ENCODE measurements at regions not wholly inside any gene's neighbourhood (a gene's known extent, or its start where the extent isn't known, plus 50 kb on each side); places are given as distances from the start of the nearest gene placed in this dataset.

GRCh38 chr6:148273962-148274752 is 68.5 kb upstream of the SASH1 start:
- peak; percentile 18 for TF ChIP-seq CTCF (IDR thresholded peaks at IDR 0.05; ENCODE audit: insufficient read depth, low read depth, low read length)
- DNase-seq (ENCODE audit: low read depth), result no peak
- peak overlapping the region; percentile 9 for H3K4me3 ChIP-seq (ENCODE audit: low read depth, low read length)

GRCh38 chr6:148274809-148275208 is 67.8 kb upstream of the SASH1 start:
- TF ChIP-seq CTCF (IDR thresholded peaks at IDR 0.05; ENCODE audit: insufficient read depth, low read depth, low read length), result no peak
- H3K4me3 ChIP-seq (ENCODE audit: low read depth, low read length), result no peak overlapping the region
- DNase-seq (ENCODE audit: low read depth), result no peak

GRCh38 chr6:148285205-148285604 is 57.4 kb upstream of the SASH1 start:
- no peak for TF ChIP-seq CTCF (IDR thresholded peaks at IDR 0.05; ENCODE audit: insufficient read depth, low read depth, low read length)
- DNase-seq (ENCODE audit: low read depth), result no peak
- H3K4me3 ChIP-seq (ENCODE audit: low read depth, low read length), result no peak overlapping the region

- TF ChIP-seq CTCF (IDR thresholded peaks at IDR 0.05; ENCODE audit: insufficient read depth, low read depth, low read length), result no peak
- no peak overlapping the region for H3K4me3 ChIP-seq (ENCODE audit: low read depth, low read length)
- DNase-seq (ENCODE audit: low read depth), result no peak
Measured at GRCh38 chr6:148286563-148286962, 56.1 kb upstream of the SASH1 start.

- no peak for DNase-seq (ENCODE audit: low read depth)
- no peak for TF ChIP-seq CTCF (IDR thresholded peaks at IDR 0.05; ENCODE audit: insufficient read depth, low read depth, low read length)
- no peak overlapping the region for H3K4me3 ChIP-seq (ENCODE audit: low read depth, low read length)
Measured at GRCh38 chr6:148287623-148288333, 54.9 kb upstream of the SASH1 start.

- no peak for DNase-seq (ENCODE audit: low read depth)
- H3K4me3 ChIP-seq (ENCODE audit: low read depth, low read length), result no peak overlapping the region
- no peak for TF ChIP-seq CTCF (IDR thresholded peaks at IDR 0.05; ENCODE audit: insufficient read depth, low read depth, low read length)
Measured at GRCh38 chr6:148288541-148288940, 54.1 kb upstream of the SASH1 start.
